Superior temporal gyrus (tissue), 1 donor: ENCODE measurements at regions not wholly inside any gene's neighbourhood (a gene's known extent, or its start where the extent isn't known, plus 50 kb on each side); places are given as distances from the start of the nearest gene placed in this dataset.

Experiments
- DNase-seq: peaks from one replicate; pipeline ENCODE4 v3.0.0-alpha.2; 2016; ENCODE audit errors: extremely low spot score

DNA sequence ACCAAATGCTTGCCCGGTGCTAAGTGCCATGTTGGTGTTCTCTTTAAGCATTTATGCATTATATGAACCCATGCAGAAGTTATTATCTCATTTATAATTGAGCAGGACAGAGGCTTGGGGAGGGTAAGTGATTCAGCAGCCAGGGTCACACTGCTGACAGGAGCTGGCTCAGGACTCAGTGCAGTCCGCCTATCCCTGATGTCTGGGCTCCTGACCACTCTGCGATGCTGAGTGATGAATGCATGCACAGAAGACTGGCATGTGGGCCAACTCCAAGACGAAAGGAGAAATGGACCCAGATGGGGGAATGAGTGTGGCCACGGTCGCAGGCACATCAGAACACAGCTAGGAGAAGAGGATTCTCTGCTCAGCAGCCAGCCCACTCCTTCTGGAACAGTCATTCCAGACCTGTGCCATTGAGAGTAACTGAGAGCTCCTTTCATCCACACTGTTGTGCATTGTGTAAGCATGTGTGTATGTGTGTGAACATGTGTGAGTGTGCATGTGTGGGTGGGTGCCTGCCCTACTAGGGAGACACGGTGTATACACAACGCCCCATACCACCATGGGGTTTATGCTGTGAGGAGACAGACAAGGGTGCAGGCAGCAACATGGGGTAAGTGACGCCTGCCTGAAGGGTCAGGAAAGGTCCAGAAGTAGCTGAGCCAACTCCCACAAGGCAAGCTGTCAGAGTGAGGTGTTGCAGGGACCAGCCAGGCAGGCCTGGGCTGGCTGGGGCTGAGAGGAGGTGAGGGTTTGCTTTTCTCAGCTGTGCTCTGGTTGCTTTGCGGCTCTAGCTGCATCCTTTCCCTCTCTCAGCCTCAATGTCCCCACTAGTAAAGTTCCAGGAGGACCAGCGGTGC, 97.8 kb upstream of the PMEPA1 start:
- no peak for DNase-seq

DNA sequence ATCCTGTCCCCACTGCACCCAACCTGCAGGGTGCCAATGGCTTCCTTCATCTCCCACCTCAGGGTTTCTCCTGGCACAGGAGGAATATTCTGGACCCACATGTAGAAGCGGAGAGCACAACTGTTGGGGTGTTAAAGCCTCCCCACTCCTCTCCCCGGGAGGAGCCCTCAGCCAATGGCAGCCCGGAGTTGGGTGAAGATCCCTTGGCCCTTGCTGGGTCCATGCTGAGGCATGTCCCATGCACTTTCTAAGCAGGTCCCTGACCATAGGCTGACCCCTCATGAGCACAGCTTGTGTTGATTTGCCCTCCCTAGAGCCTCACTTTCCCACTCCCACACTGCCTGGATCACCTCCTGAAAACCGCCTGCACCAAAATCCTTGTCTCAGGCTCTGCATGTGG, 97.2 kb upstream of the PMEPA1 start:
- no peak for DNase-seq

DNA sequence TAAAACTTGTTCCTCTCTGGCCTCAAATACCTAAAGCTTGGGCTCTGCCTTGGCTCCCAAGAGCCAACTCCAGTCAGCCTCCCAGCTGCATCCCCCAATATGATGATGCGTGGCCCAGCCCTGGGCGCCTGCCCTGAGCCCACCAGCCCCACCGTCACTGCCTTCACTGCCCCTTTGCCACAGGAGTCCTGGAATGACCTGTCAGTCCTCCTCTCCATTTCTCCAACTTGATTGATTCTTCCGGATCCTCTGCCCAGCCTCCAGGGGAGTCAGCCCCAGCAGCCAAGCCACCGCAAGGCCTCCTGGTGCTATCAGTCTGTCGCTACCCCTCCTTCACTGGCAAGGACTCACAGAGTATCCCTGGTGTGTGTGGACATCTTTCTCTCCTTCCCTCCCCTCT, 96.7 kb upstream of the PMEPA1 start:
- DNase-seq: no peak

DNA sequence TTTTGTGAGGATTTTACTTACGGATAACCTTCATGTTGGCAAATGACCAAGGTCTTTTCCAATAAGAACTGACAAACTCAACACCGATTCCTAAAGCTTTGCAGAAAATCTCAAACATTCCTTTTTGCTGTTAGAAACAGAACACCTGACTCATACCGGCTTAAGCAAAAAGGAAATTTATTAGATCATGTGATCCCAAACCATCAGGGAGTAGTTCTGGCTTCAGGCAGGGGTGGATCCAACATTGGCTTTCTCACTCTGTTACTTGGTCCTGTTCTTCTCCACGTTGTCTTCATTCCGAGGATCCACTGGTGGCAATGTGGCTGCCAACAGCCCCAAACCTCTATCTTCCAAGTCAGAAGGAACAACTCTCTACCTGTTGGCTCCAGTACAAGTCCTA, 95.9 kb upstream of the PMEPA1 start:
- DNase-seq: no peak

DNA sequence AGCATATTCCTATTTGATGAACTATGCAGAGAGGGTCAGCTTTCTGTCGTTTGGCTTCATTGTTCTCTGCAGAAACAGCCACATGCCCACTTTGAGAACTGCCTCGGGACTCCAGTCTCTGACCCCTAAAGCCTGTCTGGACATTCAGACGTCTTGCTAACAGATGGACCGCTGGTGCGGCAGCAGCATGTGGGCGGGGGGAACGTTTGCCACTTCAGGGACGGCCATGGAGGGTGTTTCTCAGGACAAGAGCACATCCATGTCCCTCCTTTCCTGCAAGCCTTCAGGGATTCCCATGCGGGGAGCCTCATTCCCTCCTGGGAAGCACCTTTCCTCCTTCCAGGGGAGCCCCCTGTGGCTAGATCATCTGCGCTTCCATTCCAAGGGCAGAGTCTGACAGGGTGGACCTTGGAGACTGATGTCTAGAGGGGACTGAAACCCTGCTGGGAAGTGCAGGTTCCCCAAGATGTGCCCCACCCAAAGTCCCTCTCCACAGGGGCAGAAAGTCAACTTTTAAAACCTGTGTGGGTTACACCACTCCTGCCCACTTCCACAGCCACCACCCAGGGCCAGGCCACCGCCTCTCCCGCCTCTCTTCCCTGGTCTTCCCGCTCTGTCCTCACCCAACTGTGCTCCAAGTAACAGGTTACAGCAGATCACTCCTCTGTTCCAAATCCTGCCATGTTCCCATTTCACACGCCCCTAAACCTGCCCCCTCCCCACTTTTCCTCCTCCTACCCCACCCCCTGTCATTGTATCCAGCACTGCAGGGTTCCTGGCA, 94.8 kb upstream of the PMEPA1 start:
- DNase-seq: no peak

DNA sequence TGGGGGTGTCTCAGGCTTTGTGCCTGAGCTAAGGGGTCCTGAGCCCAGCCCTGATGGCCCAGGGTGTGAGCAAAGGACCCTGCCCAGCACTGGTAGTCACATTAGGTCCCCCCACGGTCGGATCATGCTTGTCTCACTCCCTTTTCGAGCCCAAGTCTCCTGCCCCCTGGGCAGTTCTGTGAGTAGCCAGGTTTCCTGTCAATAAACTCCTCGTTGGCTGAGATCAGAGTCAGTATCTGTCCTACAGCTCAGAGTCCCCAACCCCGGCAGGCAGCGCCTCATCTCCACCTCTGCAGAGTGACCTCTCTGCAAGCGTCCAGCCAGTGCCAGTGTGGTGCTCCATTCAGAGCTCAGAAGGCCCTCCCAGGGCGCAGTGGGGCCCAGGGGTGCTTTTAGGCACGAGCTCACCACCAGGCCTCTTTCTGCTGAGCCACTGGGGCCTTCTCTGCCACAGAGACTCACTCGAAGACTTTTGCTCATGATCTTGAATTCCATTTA, 93.7 kb upstream of the PMEPA1 start:
- DNase-seq: no peak

DNA sequence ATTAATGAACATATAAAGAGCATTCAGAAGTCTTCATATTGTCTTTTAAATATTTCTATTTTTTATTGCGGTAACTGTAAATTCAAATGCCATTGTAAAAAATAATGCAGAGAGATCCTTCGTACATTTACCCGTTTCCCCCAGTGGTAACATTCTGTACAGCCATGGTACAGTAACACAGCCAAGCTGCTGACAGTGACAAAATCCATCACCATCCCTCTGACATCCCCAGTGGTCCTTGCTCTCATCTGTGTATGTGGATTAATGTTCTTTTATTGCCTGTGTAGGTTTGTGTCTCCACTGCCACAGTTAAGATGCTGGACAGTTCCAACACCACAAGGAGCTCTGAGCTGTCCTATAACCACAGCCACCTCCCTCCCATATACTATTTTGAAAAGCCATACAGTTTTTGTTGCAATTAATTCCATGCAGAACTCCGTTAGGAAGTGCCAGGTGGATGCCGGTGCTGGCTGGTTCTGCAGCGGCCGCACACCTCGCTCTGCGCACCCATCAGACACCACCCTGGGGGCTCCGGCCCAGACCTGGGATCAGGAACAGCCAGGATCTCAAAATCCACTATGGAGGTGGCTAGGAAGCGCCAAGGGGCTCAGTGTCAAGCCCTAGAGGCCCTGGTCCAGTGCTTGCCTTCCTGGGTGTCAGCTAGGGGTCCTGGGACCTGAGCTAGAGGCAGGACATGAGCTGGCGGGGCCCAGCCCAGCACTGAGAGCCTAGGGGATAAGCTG, 93.1 kb upstream of the PMEPA1 start:
- DNase-seq: no peak

DNA sequence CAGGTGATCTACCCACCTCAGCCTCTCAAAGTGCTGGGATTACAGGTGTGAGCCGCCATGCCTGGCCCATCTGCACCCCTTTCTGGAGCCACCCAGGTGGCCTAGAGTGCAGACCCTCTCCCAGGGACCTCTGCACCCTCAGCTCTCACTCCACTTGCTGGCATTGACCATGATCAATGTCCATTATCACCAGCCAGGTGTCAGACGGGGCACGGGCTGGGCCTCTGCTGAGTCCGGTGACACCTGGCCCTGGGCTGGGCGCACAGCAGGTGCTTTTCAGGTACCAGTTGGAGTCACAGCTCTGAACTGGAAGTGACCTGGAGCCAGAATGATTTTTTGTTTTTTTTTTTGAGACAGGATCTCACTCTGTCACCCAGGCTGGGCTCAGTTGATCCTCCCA, 91.8 kb upstream of the PMEPA1 start:
- DNase-seq: no peak

DNA sequence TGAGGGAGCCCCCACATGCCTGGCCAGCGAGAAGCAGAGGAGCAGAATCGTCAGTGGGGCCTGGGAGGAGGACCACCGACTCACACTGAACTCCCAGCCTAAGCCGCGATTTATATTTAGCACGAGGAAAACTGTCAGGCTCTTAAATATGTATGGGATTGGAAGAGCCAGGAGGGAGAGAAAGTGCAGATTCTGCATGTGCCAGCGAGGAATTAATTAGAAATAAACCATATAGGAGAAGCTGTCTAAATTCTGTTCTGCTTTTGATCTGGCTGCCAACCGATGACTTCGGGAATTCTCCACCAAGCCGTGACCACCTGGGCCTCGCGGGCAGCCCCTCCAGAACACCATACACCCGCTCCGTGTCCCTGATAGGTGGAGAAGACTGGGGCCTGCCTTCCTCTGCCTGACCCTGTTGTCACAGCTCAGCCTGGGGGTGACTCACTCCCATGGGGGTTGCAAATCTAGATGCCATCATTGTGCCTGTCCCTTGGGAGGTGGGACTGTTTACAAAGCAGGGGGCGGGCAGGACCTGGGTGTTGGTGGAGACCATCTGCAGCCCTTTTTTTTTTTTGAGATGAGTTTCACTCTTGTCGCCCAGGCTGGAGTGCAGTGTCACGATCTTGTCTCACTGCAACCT, 91.1 kb upstream of the PMEPA1 start:
- DNase-seq: no peak

DNA sequence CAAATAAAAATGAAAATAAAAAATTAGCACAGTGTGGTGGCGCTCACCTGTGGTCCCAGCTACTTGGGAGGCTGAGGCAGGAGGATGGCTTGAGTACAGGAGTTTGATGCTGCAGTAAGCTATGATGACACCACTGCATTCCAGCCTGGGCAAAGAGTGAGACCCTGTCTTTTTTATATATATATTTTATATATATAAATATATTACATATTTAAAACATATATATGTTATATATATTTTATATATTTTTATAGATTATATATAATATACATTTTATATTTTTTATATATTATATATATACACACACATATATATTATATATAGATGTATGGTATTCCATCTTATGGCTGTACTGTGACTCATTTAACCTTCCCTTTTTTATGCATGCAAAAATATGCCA, 87.6 kb upstream of the PMEPA1 start:
- DNase-seq: no peak

DNA sequence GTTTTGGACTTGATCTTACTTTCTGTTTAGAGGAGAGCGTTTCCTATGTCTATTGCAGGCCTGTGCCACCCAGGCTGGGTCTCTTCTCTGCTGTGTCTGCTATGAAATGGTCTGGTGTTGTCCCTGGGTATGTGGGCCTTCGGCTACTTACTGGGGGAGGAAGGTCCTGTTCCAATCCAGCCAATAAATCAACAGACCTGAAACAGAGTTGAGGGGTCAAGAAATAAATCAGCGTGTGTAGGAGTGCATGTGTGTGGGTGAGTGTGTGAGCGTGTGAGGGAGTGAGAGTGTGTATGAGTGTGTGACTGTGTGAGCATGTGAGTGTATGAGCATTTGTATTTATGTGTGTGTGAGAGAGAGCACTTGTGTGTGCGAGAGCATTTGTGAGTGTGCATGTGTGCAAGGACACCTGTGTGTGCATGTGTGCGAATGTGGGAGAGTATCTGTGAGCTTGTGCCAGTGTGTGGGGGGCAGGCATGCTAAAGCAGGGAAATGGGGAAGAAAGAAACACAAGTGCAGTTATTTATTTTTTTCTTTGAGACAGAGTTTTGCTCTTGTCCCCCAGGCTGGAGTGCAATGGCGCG, 86.3 kb upstream of the PMEPA1 start:
- DNase-seq: no peak

DNA sequence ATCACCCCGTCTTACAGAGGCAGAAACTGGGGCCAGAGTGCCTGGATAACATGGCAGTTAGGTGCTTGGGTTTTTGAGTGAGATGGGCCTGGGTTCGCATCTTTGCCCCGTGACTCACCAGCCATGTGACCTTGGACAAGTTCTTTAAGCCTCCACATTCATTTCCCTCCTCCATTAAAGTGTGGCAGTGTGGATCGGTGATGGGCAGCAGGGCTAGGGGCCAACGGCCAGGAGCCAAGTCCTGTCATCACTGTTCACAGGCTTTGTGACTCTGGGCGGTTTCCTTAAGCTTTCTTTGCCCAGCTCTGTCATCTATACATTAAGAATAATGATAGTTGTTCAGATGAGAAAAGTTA, 85.5 kb upstream of the PMEPA1 start:
- no peak for DNase-seq

DNA sequence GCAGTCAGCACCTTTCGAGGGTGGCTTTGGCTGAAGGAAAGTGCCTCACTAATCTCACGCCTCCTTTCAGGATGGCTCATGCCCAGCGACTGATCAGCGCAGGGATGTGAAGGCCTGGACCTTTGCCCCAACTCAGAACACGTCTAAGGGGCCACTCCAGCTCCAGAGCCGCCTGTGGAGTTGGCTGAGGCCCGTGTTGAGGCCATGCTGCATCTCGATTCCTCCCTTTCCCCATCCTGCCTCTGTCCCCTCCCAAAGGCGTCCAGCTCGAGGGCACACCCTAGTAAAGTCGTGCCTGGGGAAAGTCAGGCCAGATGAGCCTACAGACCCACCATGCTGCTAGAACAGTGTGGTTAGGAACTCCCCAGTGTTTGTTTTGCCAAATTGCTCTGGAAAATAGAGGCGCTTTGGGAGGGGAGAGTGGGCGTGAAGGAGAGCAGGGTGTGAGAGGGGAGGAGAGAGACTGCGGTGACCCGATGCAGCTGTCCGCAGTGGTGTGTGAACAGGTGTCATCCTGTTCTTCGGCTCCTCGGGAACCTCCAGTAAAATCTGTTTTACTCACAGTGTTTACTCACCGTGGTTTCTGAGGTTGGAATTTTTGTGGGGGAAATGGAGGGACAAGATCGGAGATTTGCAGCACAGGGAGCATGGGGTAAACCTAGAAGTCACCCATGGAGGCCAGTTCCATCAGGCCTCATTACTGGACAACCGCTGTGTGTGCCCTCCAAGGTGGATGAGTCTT, 85.0 kb upstream of the PMEPA1 start:
- no peak for DNase-seq

DNA sequence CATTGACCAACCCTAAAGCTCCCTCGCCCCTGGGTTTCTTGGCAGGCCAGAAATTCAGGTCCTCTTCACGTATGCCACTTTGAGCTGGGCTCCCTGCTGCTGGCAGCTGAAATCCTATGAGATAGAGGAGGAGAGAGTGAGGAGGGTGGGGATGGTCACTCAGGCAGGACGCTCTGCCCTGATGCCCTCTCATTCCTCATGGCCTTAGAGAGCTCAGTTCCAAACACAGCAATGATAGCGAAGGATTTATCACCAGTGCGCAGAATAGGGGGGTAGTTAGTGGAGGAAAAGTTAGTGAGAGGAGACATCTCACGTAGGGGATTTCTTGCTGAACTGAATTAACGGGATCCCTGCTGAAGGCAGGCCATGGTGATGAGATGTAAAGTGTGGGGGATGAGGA, 84.2 kb upstream of the PMEPA1 start:
- DNase-seq: no peak

DNA sequence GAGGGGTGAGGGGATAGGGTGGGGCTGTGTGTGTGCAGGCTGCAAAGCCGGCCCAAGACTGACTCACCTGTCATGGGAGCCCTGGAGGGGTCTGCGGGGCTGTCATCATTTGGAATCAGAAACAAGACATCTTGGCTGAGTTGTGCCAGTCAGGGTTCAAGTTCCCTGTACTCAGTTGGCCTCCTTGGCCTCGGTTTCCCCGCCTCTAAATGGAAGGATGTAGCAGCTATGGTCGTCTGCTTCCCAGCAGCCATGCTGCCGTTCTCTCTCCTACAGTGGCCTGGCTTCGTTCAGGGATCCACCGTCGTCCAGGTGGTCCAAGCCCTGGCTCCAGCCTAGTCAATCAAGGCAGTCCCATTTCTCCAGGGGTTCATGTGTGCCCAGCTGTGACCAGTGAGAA, 83.6 kb upstream of the PMEPA1 start:
- no peak for DNase-seq

DNA sequence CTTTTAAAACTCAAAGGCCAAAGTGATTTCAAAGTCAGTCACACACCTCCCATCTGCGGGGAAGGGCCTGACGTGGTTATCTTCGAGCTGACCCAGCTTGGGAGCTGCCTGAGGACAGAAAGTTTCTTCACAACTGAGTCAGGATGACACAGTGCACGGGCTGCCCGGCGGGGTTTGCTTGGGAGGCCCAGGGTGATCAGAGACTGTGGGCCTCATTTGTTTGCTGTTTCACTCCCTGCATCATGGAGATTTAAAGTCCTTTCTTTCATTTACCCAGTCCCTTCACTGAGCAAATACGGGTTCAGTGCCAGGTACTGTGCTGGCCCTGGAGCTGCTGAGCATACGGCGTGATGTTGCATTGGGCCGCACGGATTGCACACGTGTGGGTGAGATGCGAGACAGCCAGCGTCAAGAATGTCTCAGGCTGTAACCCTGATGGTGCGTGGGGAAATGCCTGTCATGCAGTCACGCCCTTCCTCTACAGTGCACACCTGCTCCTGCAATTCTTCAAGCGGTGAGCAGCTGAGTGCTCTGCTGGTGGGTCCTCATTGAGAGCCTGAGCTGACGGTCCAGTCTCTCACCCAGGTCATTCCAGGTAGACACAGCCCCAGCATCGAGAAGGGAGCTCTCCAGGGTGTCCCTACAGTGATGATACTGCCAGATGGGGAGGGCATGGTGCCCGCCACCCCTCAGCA, 82.7 kb upstream of the PMEPA1 start:
- DNase-seq: no peak

DNA sequence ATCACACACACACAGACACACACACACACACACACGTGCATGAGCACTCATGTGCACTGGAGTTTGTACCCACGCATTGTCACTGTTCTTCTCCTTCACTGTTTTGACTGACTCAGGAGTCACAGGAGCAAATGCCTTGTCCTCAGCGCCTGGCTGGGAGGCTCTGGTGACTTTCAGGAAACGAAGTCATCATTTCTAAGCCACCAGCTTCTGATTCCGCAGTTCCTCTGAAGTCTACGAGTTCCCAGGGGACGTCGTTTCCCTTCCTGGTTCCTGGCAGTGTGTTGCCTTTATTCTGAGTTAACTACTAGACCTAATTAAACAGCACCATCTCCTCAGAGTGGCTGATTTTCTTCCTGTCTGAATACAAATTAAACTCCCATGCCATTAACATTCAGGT, 82.2 kb upstream of the PMEPA1 start:
- no peak for DNase-seq

DNA sequence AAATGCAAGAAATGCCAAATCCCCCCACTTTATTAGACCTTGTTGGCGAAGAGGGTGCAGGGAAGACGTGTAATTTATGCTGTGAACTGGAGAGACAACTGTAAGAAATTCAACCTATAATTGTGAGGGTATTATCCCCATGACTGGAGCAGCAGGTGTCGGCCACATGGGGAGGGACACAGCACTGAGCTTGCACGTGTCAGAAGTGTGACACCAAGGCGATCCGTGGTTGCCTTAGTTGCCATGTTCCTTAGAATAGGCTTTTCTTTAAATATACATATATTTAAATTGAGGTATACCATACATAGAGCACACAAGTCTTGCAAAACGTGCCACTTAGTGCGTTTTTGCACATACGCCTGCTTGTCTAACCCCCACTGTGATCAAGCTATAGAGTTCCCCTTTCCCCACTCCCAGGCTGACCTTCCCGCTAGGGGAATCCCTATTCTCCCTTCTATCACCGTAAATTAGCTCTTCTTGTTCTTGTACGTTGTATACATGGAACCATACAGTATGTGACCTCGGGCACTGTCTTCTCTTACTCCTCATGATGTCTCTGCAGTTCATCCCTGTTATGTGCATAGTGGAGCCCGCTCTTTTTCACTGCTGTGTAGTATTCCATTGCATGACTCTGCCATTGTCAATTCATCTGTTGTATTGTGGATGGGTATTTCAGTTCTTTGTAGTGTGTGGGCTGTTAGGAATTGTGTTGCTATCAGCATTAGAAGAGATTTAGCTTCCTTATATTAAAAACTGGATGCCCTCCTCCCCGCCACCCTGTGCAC, 81.6 kb upstream of the PMEPA1 start:
- no peak for DNase-seq

DNA sequence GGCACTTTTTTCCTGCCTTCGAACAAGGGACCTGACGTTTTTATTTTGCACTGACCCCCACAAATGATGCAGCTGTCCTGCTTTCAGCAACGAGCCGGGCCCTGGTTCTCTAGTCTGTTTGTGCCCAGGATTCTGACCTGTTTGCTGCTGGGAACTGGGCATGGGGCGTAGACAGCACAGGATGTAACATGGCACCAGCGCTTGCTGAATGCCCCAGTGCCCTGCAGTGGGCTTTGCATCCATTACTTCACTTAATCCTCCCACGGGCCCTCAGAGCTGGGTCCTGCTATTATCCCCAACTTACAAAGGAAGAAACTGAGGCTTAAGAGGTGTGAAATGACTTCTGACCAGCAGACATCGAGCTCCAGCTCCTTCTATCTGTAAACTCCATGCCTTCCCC, 80.4 kb upstream of the PMEPA1 start:
- DNase-seq: no peak
